ENCODE measurements at regions not wholly inside any gene's neighbourhood (a gene's known extent, or its start where the extent isn't known, plus 50 kb on each side); places are given as distances from the start of the nearest gene placed in this dataset.

GRCh38 chr21:8994640-8995511 lies 1526.5 kb upstream of the TPTE start:
- H4K20me1 ChIP-seq (replicated peaks; ENCODE audit: control insufficient read depth, insufficient read depth, low read length) = no peaks in the 10 kb centered on the region
- BruUV-seq (replicated peaks) = no TSS peak
- H3K9ac ChIP-seq (ENCODE audit: insufficient read depth in 1 of 2, low read depth in 2 of 2, low read length in 2 of 2) = no peak overlapping the region
- ChIA-PET POLR2A (no interaction called here), CTCF (ENCODE audit: low intra/inter-chr PET ratio) (no interaction called here)
- under 1% methylated on average over 7 of the region's 7 CpGs for WGBS (ENCODE audit: insufficient coverage, low coverage, missing lambda C conversion rate)
- intact Hi-C loops (cut with micrococcal nuclease) = no loop called here
- in situ Hi-C loops (cut with MboI) = loop anchor here (5.0 to 10.0 kb wide), 3 partner anchors 530 to 753 kb away; no protein-coding TSS in a partner anchor
- no peak overlapping the region for H2AFZ ChIP-seq (ENCODE audit: low read depth, low read length)
- H3K9me3 ChIP-seq (replicated peaks; ENCODE audit: control insufficient read depth, insufficient read depth, low read depth, low read length) = no peaks in the 10 kb centered on the region; the same call in 1 of the 2 replicates
- H3K4me3 ChIP-seq = no peak overlapping the region
- no peak overlapping the region for H3K27ac ChIP-seq (ENCODE audit: extremely low read depth, low read depth, low read length)
- H3K27me3 ChIP-seq (ENCODE audit: control insufficient read depth in 2 of 2, insufficient read depth in 2 of 2, low read length in 2 of 2) = no peaks in the 10 kb centered on the region
- ATAC-seq (peak; percentile 0), DNase-seq (ENCODE audit: extremely low read depth in 1 of 4, low spot score in 3 of 4) (peak in 3 of 4 experiments; percentile 29 to 69 (median 29)), FAIRE-seq (peak; percentile 58)
- H3K4me2 ChIP-seq (ENCODE audit: insufficient read depth, low read length) = no peak overlapping the region
- no peaks in the 10 kb centered on the region for H3K9me1 ChIP-seq (ENCODE audit: control insufficient read depth, insufficient read depth, low read length)
- H3K36me3 ChIP-seq (ENCODE audit: control insufficient read depth, insufficient read depth, low read length) = no peaks in the 10 kb centered on the region
- H3K79me2 ChIP-seq (ENCODE audit: control insufficient read depth, insufficient read depth, low read length) = no peaks in the 10 kb centered on the region
- no peaks in the 10 kb centered on the region for H3K4me1 ChIP-seq (replicated peaks in 1 of 2; ENCODE audit: control insufficient read depth in 2 of 2, insufficient read depth in 2 of 2, low read length in 2 of 2)
- TF ChIP-seq RREB1 (CRISPR knock-in tag; IDR thresholded peaks at IDR 0.05) (no peak), DMBX1 (CRISPR knock-in tag; IDR thresholded peaks at IDR 0.05; ENCODE audit: borderline replicate concordance) (peak; percentile 81; the same call in 1 of the 2 replicates), ZNF253 (CRISPR knock-in tag; conservative IDR thresholded peaks at IDR 0.05) (peak; percentile 89), ESRRB (CRISPR knock-in tag; IDR thresholded peaks at IDR 0.05; ENCODE audit: borderline replicate concordance) (0 out of 2 replicates have a peak, but pooled peaks have one; percentile 69), ZNF583 (CRISPR knock-in tag; IDR thresholded peaks at IDR 0.05) (no peak), ATF4 (CRISPR knock-in tag; IDR thresholded peaks at IDR 0.05) (no peak), MYC (IDR thresholded peaks at IDR 0.05; ENCODE audit: low read depth, low read length) (no peak), MYC (CRISPR knock-in tag; IDR thresholded peaks at IDR 0.05; ENCODE audit: borderline replicate concordance, low read depth) (no peak), ZNF639 (CRISPR knock-in tag; conservative IDR thresholded peaks at IDR 0.05 in 1 of 2, IDR thresholded peaks at IDR 0.05 in 1 of 2) (0 out of 4 replicates have a peak, but pooled peaks of 1 of the 2 experiments have one; percentile 24), ZNF3 (CRISPR knock-in tag; IDR thresholded peaks at IDR 0.05) (peak; percentile 41; the same call in 1 of the 2 replicates), TEAD2 (tag; IDR thresholded peaks at IDR 0.05) (no peak), PYGO2 (tag; IDR thresholded peaks at IDR 0.05) (peak; percentile 7; the same call in 1 of the 2 replicates)
